Aorta (tissue), 5 donors: ENCODE measurements at regions not wholly inside any gene's neighbourhood (a gene's known extent, or its start where the extent isn't known, plus 50 kb on each side); places are given as distances from the start of the nearest gene placed in this dataset.
"Not testable (repeated sequence)": the region's sequence is repeated elsewhere in the genome, so short reads cannot be mapped to it uniquely, and the experiment has no call there.

Experiments
- ATAC-seq: fragments of 200-7000 bp; cut with Tn5 transposase; one replicate; pipeline ENCODE4 v1.9.1; 2022; ENCODE audit warnings: moderate library complexity; ENCODE audit not compliant: low FRiP score
- DNase-seq, 2 donors: peaks; one replicate each; pipeline ENCODE4 v3.0.0-alpha.2; 2020
- H3K27ac ChIP-seq, 2 donors: one replicate each; pipeline ENCODE4 v1.5.1; 2013; ENCODE audit warnings: low read length in 2 of 2, mild to moderate bottlenecking in 2 of 2, moderate library complexity in 2 of 2, control low read depth in 1 of 2, inconsistent platforms in 1 of 2, low read depth in 1 of 2
- H3K27me3 ChIP-seq, 2 donors: one replicate each; pipeline ENCODE4 v1.6.1; 2013; ENCODE audit warnings: control low read depth in 1 of 2, low read length in 1 of 2, mild to moderate bottlenecking in 1 of 2, moderate library complexity in 1 of 2; ENCODE audit not compliant: insufficient read depth in 2 of 2, control insufficient read depth in 1 of 2
- H3K36me3 ChIP-seq, 2 donors: one replicate each; pipeline ENCODE4 v1.6.1; 2013; ENCODE audit warnings: control low read depth in 1 of 2, low read length in 1 of 2, mild to moderate bottlenecking in 1 of 2; ENCODE audit not compliant: insufficient read depth in 2 of 2, control insufficient read depth in 1 of 2
- H3K4me1 ChIP-seq, 2 donors: one replicate each; pipeline ENCODE4 v1.6.1; 2013; ENCODE audit warnings: low read length in 2 of 2, control low read depth in 1 of 2, mild to moderate bottlenecking in 1 of 2, moderate library complexity in 1 of 2; ENCODE audit not compliant: insufficient read depth in 2 of 2, control insufficient read depth in 1 of 2
- H3K4me3 ChIP-seq, 2 donors: one replicate each; pipeline ENCODE4 v1.5.1; 2013; ENCODE audit warnings: low read length in 2 of 2, control low read depth in 1 of 2, mild to moderate bottlenecking in 1 of 2
- H3K9me3 ChIP-seq: one replicate; pipeline ENCODE4 v1.6.1; 2013; ENCODE audit warnings: mild to moderate bottlenecking, low read length; ENCODE audit not compliant: control insufficient read depth
- WGBS, 2 donors: extraction: QIAGEN DNeasy Blood & Tissue Kit; methylation state at CpG; one replicate each; pipeline ENCODE4 v1.1.7; 2013; 5-methylcytosine and 5-hydroxymethylcytosine counted together
- intact Hi-C, 2 donors: fragments of 100-400 bp; cut with DNase I; formaldehyde crosslinking; loops; one replicate each; pipeline versions ENCODE4 v1.14.2 to v1.15.0; 2022
- donor health status: healthy with polysubstance abuse.
- donor health status: Bipolar disorder and iron deficiency.
- donor health status: DM: no; HTN: no; CAD: no.
- donor health status: DM: no; HTN: no; CAD: no.
- donor health status: DM: yes; HTN: yes; CAD: no.

DNA sequence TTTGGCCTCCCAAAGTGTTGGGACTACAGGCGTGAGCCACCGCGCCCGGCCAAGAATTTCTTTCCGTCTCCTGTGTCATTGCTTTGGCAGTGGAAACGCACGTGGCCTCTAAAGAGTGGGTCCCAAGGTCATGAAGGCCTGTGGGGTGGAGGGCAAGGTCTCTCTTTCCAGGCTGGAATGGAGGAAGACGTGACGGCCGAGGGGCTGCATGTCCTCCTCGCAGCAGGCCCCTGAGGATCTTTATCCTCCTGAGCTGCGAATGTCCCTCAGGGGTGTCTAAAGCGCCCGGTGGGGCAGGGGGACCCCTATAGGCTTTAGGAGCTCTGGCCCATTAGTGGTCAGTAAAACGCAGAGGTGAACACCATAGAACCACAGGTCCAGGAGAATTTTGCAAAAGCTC is 118.5 kb downstream of the CCDC74A start:
- H3K4me3 ChIP-seq, ATAC-seq, DNase-seq, H3K27me3 ChIP-seq, H3K9me3 ChIP-seq, H3K36me3 ChIP-seq, H3K27ac ChIP-seq, intact Hi-C loops, H3K4me1 ChIP-seq: not testable (repeated sequence)
- 82 to 86% methylated on average over 15 of the region's 15 CpGs for WGBS, 2 donors

DNA sequence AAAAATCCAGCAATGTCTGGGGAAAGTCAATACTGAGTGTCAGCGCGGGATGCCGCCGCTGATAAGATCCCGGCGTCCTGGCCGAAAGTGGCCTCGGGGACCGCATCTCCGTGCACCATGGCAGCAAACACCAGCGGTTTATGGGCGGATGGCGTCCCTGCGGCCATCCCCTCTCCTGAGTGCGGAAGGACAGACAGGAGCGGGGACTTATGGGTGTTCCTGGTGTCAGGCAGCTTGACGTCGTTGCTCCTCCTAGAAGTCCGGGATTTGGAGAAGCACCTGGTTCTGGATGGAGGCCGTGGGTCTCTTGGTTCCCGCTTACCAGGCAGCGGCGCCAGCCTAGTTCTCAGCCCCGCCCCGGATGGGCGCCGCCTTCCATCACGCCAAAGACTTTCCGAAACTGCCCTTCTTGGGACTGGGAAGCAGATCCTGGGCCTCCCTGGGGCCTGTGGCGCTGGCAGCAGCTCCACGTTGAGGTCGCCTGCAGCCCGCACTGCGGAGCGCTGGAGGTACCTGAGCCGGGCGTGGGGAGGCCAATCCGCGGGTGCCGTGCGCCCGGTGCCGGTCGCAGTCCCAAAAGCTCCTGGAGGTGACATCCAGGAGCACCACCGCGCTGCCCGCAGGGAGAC is 119.1 kb downstream of the CCDC74A start:
- 25 to 53% methylated on average over 47 of the region's 47 CpGs for WGBS, 2 donors
- Histone ChIP-seq H3K4me3 (no peak overlapping the region), H3K4me1 (no peaks in the 10 kb centered on the region), H3K36me3 (no peaks in the 10 kb centered on the region), H3K27me3 (no peaks in the 10 kb centered on the region), H3K9me3 (peaks cover 2% of the 10 kb centered on the region), H3K27ac (no peak overlapping the region)
- intact Hi-C loops, result no loop called here
- DNase-seq, result no peak
- ATAC-seq, result no peak

DNA sequence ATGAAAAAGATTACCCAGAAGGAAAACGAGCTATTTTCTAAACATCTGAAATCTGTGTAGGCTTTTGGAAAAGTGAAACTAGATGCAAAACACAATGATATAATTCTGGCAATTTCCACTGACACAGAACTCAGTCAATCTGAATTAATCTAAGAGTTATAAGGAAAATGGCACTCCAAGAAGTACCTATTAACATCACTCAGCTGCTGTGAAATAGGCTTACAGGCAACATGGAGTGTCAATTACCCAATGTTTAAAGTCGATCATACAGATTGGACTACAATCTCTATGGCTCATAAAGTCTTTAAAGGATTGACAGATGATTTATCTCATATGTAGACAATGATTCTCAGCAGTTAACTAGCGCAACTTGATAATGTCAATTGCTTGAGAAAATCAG is 120.9 kb downstream of the CCDC74A start:
- 58 to 67% methylated on average over 3 of the region's 3 CpGs for WGBS, 2 donors
- H3K9me3 ChIP-seq, H3K27me3 ChIP-seq, H3K36me3 ChIP-seq, H3K4me3 ChIP-seq, ATAC-seq, DNase-seq, H3K27ac ChIP-seq, intact Hi-C loops, H3K4me1 ChIP-seq: not testable (repeated sequence)

DNA sequence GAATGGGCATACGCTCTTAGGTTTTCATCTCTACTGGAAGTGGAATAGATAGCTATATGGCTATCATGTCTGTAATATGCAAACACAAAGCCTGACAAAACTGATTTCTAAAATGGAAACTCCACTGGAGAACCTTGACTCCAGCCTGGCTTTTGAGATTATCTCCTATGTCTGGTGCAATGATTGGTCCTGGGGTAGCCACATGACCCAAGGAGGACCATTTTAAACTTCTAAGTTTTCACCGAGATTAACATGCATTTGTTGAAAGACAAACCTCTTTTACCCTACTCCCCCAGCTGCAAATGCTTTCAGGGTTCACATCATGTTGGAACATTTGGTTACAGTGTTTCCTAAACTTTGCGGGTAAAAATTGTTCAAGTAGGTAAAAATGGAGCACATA is 124.6 kb downstream of the CCDC74A start:
- intact Hi-C loops, ATAC-seq, H3K36me3 ChIP-seq, H3K9me3 ChIP-seq, H3K4me1 ChIP-seq, H3K27me3 ChIP-seq, H3K4me3 ChIP-seq, DNase-seq, H3K27ac ChIP-seq: not testable (repeated sequence)
- WGBS, 2 donors, result 73 to 76% methylated on average over 3 of the region's 3 CpGs

DNA sequence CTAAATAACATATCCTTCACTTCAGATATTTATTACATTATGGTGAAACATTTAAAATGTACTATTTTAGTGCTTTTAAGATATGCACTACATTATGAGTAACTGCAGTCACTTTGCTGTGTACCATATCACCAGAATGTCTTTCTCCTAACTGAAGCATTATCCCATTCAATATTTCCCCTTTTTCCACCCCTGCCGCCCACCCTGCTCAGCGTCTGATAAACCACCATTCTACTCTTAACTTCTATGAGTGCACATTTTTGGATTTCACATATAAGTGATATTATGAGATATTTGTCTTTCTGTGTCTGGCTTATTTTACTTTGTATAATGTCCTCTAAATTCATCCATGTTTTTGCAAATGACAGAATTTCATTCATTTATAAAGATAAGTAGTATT is 126.4 kb downstream of the CCDC74A start:
- DNase-seq, H3K27ac ChIP-seq, ATAC-seq, intact Hi-C loops, H3K4me3 ChIP-seq, H3K9me3 ChIP-seq, H3K4me1 ChIP-seq, H3K36me3 ChIP-seq, H3K27me3 ChIP-seq: not testable (repeated sequence)
- WGBS, 2 donors, result 62 to 75% methylated on average over 2 of the region's 2 CpGs

- H3K36me3 ChIP-seq, result no peaks in the 10 kb centered on the region
- no peaks in the 10 kb centered on the region for H3K9me3 ChIP-seq
- DNase-seq, result no peak
- no peaks in the 10 kb centered on the region for H3K27me3 ChIP-seq
- no peak overlapping the region for H3K4me3 ChIP-seq
- intact Hi-C loops, result no loop called here
- no peak for ATAC-seq
- WGBS, 2 donors, result 93 to 95% methylated on average over 31 to 32 of the region's 32 CpGs
- H3K4me1 ChIP-seq, result no peaks in the 10 kb centered on the region
- no peak overlapping the region for H3K27ac ChIP-seq
Measured at GRCh38 chr2:131656816-131657633, 129.3 kb downstream of the CCDC74A start.

GRCh38 chr2:131657895-131658768 is 130.4 kb downstream of the CCDC74A start:
- H3K4me1 ChIP-seq, result no peaks in the 10 kb centered on the region
- no peaks in the 10 kb centered on the region for H3K27me3 ChIP-seq
- intact Hi-C loops, result no loop called here
- H3K36me3 ChIP-seq, result no peaks in the 10 kb centered on the region
- DNase-seq, result no peak
- no peak overlapping the region for H3K4me3 ChIP-seq
- no peaks in the 10 kb centered on the region for H3K9me3 ChIP-seq
- no peak for ATAC-seq
- no peak overlapping the region for H3K27ac ChIP-seq
- 96 to 97% methylated on average over 49 of the region's 49 CpGs for WGBS, 2 donors

GRCh38 chr2:131658769-131659131 is 131.1 kb downstream of the CCDC74A start:
- Histone ChIP-seq H3K9me3 (no peaks in the 10 kb centered on the region), H3K27me3 (no peaks in the 10 kb centered on the region), H3K4me1 (no peaks in the 10 kb centered on the region), H3K4me3 (no peak overlapping the region), H3K36me3 (no peaks in the 10 kb centered on the region), H3K27ac (no peak overlapping the region)
- intact Hi-C loops, result no loop called here
- ATAC-seq (no peak), DNase-seq (no peak)
- WGBS, 2 donors, result 95 to 96% methylated on average over 14 to 16 of the region's 16 CpGs
